ENCODE measurements at regions not wholly inside any gene's neighbourhood (a gene's known extent, or its start where the extent isn't known, plus 50 kb on each side); places are given as distances from the start of the nearest gene placed in this dataset.
A peak's percentile ranks its signal among the peaks of the same experiment; 100 is the strongest.

DNA sequence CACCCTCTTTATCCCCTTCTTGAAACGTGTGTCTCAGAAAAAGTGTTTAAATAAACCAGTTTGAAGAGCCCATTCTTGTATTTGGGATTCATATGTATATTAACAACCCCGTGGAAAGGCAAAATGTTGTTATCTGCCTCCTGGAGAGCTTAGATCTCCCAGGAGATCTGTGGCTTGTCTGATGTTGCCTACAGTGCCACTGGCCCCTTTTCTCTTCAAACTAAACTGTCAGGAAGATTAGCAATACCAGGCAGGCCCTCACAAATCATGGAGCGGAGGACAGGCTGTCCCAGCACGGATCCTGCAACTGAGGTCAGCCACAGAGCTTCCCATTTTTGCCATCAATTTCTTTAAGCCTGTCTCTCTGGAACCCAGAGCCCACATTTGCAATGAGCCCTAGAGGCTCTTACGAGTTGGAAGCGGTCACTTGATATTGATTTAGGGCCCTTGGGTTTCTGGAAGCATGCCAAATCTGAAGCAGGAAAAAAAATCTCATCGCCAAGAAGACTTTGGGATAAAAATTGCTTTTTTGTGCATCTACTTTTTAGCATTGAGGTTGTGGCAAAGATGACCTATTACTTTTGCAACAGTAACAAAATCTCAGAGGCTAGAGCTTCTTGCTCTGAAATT is 234.1 kb downstream of the OPA1 start:
- no peak for DNase-seq

DNA sequence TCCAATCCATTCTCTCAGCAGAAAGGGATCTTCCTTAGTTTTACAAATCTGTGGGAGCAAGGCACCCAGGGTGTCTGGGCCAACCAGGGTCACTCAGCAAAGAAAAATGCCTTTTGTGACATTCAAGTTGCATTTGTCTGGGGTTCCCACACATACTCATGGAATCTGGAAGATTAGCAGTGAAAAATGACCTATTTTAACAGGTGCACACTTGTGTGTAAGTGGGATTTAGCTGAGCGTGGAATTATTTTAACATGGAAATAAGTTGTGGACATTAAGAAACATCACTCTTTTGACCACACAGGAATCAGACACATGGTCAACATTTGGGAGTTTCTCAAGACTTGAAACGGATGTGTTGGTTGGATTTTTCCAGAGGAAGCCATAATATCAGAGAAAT is 234.9 kb downstream of the OPA1 start:
- peak in 1 of 3 donors; percentile 35 for DNase-seq

DNA sequence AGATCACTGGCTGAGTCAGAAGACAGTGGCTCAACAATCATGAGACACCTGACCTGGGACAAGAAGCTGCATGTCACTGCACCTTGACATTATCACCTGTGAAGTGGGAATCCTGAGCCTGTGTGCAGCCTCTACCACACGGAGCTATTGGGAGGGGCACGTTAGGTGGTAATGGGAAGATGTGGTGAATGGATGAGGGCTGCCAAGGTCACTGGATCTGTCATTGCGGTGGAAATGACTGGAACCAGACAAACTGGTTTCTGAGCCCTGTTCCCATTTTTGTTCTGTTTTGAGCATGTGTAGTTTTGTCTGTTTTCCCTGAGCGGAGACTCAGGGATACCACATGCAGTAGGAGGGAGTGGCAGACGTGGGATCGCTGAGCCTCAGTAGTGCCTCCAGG is 235.5 kb downstream of the OPA1 start:
- no peak for DNase-seq

DNA sequence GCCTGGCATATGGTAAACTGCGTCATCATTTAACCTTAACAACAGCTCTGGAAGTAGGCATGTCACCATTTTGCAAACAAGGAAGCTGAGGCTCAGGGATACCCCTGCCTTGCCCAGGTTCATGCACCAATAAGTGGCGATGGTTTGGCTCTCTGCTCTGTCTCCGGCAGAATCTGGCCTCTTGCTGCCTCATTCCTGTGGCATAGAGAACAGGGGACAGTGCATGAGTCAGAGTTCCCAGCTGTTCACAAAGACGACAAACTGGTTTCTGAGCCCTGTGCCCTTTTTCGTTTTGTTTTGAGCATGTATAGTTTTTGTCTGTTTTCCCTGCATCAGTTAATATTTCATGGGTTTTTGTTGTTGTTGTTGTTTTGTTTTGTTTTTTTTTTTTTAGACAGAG is 236.8 kb downstream of the OPA1 start:
- peak in 2 of 3 donors; percentile 35 to 36 for DNase-seq

DNA sequence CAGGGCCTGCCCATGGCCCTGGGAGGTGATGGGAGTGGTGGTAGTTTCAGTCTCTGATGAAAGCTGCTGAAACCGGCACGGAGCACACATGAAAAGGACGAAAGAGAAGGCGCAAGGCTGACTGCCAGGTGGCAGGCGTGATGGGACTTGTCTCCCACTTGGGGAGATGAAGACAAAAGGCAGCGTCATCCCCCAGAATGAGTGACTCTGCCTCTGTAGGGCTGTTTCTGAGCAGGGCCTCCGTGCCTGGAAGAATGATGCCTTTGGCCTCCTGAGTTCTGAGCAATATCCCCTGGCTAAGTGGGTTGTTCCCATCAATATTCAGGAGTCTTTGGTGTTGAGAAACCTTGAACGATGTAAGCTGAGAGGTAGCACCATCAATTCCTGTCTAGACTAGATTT is 237.8 kb downstream of the OPA1 start:
- DNase-seq = no peak

DNA sequence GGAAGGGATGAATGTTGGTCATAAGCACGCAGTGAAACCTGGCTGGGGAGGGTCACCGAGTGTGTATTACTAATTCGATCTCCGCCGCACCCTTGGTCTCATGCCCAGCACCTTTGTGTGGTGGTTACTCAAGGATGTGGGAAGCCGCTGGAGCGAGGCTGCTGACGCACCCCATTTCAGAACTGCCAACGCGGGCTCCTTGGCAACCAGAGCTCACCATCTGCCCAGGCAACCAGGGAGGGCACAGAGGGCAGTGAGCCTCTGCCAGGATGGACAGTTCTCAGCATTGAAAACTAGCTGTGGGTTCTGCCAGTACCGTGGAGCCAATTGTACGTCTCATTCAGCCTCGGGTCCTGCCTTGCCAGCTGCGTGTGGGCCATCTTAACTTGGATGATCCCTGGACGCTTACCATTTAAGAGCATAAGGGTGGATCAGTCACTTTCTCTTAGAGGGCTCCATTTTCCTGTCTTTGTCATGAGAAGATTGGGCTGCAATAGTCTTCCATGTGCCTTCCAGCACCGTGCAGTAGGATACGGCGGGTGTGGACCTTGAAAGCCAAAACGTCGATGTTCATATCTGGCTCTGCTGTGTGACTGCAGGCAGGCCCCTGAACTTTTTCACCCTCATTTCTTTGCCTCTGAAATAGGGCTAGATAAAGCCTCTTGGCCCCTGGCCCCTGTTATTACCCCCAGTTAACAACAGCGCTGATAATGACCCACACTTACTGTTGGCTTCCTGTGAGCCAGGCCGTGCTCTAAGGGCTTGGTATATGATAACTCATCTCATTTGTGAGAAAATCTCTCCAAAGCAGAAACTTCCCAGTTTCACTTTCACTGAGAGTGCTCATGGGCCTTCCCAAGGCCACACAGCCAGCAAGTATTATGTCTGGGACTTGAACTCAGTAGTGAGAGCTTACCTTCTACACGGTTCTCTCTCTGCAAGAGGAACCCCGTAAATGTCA is 238.8 kb downstream of the OPA1 start:
- peak in 1 of 3 donors; percentile 34 for DNase-seq

DNA sequence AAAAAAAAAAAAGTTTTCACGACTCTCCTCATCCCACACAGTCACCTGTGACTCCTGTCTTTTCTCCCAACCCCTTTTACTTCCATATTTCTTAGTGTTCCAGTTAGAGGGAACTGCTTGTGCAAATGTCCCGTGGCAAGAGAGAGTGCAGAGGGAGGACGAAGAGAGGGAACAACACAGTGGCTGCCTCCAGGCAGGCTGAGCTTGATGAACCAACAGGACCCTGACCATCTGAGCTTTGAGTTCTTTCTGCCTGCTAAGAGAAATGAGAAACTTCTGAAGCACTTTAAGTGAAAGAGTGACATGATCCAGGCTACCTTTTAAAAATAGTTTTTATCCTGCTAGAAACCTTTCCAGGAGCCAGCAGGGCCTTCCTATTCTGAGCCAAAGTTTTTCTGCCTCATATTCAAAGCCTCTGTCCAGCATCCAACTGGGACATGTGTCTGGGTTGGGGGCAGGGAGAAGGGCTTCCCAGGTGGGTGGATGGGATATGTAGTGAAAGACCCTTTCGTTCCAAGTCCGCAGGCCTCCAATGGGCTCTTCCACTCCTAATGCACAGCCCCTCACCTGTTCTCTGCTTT is 239.9 kb downstream of the OPA1 start:
- no peak for DNase-seq

DNA sequence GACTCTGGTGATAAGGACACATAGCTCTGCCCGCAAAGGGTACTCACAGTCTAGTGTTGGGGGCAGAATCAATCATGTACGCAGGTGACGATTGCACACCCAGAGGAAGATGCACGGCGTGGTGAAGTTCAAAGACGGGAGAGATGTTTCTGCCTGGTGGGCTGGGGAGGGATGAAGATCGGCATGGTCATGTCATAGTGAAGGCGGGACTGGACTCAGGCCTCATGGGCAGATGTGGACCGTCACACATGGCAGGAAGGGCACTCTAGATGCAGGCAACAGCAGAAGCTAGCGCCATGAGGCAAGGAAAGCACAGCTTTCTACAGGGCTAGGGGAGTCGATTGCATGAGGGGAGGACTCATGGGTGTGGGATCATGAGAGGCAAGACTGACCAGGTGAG is 240.6 kb downstream of the OPA1 start:
- DNase-seq = no peak

DNA sequence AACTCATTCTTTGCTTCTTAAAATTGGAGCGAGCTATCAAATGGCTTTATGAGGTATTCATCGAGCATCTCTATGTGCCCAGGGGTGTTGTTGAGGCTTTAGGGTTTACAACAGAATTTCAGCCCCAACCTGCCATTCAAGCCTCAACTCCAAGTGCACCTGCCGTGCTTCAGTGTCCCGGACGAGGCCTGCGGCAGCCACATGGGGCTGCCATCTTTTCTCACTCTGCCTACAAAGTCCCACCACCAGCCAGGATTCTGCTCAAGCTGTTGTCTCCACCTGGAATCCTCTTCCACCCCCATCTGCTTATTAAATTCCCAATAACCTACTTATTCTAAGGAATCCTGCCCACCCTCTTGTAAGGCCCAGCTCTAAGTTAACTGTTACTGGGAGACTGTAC is 242.4 kb downstream of the OPA1 start:
- DNase-seq = no peak

DNA sequence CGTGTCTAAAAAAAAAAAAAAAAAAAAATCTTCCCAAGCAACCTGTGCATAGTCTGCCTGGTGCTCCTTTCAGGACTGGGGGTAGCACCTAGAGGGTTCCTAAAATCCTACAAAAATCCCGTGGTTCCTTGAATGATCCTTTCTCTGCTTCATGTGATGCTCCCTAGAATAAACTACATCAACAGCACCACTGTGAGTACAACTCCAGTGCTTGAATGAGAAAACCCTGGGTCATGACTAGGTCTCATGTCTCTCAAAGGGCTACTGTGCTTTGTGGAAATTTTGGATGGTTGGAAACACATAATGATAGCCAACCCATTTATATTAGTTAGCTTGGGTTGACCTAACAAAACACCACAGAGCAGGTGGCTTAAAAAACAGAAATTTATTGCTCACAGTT is 243.5 kb downstream of the OPA1 start:
- no peak for DNase-seq

DNA sequence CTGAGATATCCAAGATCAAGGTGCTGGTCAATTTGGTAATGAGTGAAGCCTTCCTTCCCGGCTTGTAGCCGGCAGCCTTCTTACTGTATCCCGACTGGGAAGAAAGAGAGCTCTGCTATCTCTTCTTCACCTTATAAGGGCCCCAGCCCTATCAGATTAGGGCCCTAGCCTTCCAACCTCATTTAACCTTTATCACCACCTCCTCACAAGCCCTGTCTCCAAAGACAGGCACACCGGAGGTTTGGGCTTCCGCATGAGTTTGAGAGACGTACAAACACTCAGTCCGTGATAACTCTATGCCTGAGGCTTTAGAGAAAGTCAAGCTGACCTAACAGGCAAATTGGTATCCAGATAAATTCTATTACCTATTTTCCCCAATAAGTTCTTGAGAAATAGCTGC is 243.9 kb downstream of the OPA1 start:
- no peak for DNase-seq

DNA sequence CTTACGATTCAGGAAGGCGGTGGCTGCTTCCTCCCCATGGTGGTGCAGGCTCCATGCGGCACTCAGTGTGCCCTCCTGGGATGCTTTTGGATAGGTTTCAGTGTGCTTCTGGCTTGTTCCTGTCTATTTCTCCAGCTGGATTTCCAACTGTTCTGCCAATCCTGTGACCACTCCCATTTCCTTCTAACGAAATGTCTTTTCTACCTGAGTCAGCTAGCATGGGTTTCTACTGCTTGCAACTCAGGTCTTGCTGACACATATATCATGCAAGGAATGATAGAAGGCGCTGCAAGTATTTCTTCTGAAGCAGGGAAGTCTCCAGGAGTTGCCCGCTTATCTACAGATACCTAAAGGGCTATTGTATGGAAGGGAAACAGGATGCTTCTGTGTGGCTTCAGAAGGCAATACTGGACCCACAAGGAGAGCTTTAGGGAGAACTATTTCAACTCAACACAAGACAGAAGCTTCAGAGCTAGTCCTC is 244.4 kb downstream of the OPA1 start:
- DNase-seq = no peak

DNA sequence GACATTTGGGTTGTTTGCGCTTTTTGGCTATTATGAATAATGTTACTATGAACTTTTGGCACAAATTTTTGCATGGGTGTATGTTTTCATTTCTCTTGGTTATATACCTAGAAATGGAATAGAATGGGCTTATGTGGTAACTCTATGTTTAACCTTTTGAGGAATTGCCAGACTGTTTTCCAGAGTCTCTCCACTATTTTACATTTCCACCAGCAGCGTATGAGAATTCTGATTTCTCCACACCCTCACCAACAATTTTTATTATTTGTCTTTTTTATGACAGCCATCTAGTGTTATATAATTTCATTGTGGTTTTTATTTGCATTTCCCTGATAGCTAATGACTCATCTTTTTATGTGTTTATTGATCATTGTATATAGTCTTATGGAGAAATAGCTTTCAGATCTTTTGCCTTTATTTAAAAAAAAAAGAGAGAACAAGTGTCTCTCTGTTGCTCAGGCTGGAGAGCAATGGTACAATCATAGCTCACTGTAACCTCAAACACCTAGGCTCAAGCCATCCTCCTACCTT is 247.2 kb downstream of the OPA1 start:
- DNase-seq = no peak

DNA sequence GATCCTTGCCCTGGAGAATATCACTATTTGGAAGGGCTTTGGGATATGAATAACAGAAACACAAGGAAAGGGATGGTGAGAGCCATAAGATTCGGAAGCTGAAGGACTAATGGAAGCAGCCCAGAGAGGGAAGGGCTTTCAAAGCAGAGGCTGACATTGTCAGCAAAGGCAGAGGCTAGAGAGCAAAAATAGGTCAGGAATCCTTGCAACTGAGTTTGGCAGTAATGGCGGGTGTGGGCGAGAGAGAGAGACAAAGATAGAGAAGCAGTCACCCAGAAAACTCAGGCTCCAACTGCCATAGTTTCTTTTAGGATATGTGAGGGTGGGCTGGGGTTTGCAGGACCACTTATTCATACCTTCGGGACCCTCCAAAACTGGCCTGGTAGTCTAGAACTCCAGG is 248.6 kb downstream of the OPA1 start:
- no peak for DNase-seq

DNA sequence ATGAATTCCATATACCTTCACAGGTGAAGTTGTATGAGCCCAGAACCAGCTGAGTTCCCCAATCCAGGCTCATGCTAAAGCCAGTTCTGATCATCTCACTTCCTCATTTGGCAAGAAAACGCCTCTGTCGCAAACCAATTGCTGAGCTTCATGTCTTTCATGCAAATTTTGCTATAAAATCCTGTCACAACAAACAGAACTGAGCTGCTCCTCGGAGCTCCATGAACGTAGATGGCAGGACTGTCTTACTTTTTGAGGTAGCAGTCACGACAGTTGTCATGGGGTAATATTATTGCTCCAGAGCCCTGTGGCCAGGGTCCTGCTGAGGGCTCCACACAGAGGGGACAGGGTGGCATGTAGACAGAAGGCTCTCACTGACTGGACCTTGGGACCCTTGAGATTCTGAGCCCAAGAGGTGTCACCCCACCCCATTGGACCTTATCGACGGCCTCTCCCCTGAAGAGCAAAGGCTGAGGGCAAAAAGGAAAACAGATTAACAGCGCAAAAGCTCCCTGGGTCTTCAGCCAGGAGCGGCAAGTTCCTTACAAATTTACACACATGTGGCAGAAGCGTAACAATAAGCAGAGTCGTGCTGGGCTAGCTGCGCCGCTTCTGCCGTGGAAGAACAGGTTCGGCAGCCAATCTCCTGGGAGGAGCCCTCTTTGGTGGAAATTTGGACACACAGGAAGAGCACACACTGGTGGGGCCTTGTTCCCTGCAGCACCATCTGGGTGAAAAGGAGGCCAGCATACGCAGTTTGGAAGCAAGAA is 249.2 kb downstream of the OPA1 start:
- no peak for DNase-seq

DNA sequence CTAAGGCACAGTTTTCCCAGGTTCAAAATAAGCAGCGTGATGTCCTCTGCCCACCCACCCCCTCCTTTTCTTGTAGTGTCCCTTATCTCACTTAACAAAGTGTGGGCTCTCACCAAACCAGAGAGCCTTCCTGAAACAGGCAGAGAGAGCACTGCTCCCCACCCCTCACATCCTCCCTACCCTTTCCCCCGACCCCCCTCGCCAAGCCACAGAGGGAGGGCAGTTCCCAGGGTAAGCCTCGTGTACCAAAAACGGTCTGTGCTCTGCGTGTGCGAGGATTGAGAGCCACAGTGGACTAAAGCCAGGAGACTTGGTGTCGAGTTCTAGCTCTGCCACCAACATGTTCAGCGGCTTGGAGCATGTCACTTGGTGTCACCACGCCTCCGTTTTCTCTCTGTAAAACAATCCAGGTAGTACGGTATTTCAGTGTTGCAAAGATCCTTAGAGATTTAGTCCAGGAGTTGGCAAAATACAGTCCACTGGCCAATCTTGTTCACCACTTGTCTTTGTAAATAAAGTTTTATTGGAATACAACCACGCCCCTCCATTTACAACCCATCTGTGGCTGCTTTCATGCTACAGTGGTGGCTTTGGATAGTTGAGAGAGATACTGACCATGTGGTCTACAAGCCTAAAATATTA is 249.9 kb downstream of the OPA1 start:
- DNase-seq = no peak

DNA sequence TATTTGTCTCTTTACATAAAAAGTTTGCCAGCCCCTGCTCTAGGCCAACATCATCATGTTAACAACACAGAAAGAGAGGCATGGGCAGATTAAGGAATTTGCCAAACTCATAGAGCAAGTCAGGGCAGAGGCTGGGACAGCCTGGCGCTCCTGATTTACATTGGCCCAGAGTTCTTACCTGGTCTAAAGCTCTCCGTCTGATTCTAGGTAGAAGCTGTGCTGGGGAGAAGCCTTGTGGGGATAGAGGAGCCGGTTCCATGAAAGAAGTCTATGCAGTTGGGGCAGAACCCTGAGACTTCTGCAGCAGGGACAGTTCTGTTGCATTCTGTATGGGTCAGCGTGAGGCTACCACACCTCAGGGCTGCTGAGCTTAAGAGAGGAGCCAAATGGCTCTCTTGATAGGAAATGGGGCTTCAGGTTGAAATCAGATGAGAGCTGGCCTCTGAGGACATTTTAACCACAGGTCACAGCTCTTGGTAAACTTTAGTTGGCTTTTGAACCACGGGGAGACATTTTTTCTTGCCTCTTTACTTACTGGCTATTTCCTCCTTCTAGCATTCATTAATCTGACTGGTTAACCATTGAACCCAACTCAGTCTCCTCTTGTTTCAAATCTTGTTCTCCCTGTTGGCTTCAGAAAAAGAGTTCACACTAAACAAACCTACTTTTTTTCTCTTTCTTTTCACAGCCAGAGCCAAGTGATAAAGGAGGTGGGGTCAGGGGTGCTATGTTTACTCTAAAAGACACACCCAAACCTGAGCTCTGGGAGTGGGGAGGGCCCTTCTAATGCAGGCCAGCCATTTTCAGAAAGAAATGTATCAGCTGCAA is 250.7 kb downstream of the OPA1 start:
- DNase-seq = no peak

DNA sequence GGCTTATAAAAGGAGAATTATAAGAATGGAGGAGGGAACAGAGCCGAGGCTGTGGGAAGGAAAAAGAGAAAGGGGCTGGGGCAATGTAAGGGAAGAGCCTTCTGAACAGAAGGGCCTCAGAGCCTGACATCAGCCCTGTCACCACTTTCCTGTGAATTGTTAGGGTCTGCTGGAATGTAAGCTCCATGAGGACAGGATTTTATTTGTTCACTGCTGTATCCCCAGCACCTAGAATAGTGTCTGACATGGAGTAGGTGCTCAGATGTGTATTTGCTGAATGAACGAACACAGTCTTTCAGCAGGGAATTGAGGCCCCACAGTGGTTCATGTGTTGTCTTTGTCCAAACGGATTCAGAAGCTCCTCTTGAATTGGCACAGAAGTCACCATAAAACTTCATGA is 251.5 kb downstream of the OPA1 start:
- no peak for DNase-seq

DNA sequence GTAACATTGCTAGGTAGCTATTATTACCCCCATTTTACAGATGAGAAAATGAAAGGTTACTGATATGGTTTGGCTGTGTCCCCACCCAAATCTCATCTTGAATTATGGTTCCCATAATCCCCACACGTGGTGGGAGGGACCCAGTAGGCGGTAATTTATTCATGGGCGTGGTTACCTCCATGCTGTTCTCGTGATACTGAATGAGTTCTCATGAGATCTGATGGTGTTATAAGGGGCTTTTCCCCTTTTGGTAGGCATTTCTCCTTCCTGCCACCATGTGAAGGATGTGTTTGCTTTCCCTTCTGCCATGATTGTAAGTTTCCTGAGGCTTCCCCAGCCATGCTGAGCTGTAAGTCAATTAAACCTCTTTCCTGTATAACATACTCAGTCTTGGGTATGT is 252.1 kb downstream of the OPA1 start:
- no peak for DNase-seq

DNA sequence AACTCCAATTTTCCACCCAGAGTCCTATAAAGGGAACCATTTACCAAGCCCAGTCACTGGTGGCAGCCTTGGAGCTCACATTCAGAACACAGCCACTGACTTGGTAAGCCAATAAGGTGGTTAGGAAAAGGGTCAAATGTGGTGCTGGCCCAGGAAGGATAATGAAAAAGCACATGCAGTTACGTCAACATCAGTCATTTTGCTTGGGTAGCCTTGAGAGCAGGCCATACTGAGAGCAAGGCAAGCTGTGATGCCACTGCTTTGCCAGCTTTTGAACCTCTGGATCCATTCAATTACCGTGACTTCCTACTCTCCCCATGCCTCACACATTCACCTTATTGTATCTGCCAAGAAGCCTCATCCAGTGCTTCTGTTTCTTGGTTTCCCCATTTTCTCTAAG is 253.6 kb downstream of the OPA1 start:
- no peak for DNase-seq

All from muscle of back (tissue), 3 donors.